ENCODE measurements at regions not wholly inside any gene's neighbourhood (a gene's known extent, or its start where the extent isn't known, plus 50 kb on each side); places are given as distances from the start of the nearest gene placed in this dataset.
"Not testable (repeated sequence)": the region's sequence is repeated elsewhere in the genome, so short reads cannot be mapped to it uniquely, and the experiment has no call there.

DNA sequence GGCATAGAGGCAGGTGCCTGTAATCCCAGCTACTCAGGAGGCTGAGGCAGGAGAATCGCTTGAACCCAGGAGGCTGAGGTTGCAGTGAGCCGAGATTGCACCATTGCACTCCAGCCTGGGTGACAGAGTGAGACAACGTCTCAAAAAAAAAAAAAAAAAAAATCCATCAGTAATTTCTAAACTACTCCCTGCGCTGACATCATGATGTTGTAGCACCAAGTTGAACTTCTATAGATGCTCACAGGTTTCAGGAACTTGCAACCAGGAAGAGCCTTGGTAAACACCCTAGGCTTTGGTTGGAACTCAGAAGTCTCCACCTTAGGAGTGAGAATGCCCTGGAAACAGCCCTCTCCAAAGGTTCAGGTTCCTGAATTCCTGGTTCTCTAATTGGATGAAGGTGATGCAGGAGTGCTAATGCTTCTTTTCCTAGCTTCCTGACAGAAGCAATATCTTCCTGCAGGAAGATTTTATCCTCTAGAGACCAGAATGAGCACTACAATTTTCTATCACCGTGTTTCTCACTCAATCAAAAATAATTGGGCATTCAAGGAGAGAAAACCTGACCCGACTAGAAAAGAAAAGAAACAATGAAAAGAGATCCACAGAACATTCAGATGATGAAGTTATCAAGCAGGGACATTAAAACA, 469.6 kb downstream of the GADD45G start:
- H3K27ac ChIP-seq (ENCODE audit: low read depth, low read length, poor library complexity, severe bottlenecking): no peak overlapping the region
- no peak for TF ChIP-seq EZH2 (IDR thresholded peaks at IDR 0.05; ENCODE audit: borderline replicate concordance, low read length)
- TF ChIP-seq, protein P1, sequence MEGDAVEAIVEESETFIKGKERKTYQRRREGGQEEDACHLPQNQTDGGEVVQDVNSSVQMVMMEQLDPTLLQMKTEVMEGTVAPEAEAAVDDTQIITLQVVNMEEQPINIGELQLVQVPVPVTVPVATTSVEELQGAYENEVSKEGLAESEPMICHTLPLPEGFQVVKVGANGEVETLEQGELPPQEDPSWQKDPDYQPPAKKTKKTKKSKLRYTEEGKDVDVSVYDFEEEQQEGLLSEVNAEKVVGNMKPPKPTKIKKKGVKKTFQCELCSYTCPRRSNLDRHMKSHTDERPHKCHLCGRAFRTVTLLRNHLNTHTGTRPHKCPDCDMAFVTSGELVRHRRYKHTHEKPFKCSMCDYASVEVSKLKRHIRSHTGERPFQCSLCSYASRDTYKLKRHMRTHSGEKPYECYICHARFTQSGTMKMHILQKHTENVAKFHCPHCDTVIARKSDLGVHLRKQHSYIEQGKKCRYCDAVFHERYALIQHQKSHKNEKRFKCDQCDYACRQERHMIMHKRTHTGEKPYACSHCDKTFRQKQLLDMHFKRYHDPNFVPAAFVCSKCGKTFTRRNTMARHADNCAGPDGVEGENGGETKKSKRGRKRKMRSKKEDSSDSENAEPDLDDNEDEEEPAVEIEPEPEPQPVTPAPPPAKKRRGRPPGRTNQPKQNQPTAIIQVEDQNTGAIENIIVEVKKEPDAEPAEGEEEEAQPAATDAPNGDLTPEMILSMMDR (IDR thresholded peaks at IDR 0.05; ENCODE audit: low read length): no peak

DNA sequence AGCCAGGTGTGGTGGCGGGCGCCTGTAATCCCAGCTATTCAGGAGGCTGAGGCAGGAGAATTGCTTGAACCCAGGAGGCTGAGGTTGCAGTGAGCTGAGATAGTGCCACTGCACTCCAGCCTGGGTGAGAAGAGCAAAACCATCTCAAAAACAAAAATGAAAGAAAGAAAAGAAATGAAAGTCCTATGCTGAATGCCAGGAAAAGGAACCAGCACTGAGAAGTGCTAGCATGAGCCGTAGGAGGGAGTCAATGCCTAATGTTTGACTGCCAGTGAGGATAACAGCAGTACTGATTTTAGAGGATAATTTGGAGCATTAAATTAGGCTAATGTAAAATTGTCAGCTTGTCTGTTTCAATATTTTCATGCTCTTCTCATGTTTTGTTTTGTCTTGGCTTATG, 472.8 kb downstream of the GADD45G start:
- H3K27ac ChIP-seq (ENCODE audit: low read depth, low read length, poor library complexity, severe bottlenecking); H3K4me3 ChIP-seq (ENCODE audit: low read depth, low read length, poor library complexity, severe bottlenecking); H3K9me2 ChIP-seq (ENCODE audit: low read depth, low read length); H3K4me1 ChIP-seq (ENCODE audit: insufficient read depth, low read length, severe bottlenecking); H3F3A ChIP-seq (ENCODE audit: insufficient read depth, low read length); H4K20me1 ChIP-seq (ENCODE audit: insufficient read depth, low read length); H3K79me2 ChIP-seq (ENCODE audit: insufficient read depth, low read length); H2AFZ ChIP-seq (ENCODE audit: low read length); H3K9ac ChIP-seq (ENCODE audit: low read length); H3K4me2 ChIP-seq (ENCODE audit: low read length); H3K9me3 ChIP-seq (ENCODE audit: low read length); H3K36me3 ChIP-seq (ENCODE audit: insufficient read depth, low read length); H3K27me3 ChIP-seq (ENCODE audit: insufficient read depth, low read length): not testable (repeated sequence)

More for the DNA sequence above, 469.6 kb downstream of the GADD45G start:
- Histone ChIP-seq H3K27me3 (ENCODE audit: insufficient read depth, low read length) (0 out of 2 replicates have a peak, but pooled peaks cover 3% of the 10 kb centered on the region), H3K36me3 (ENCODE audit: insufficient read depth, low read length) (no peaks in the 10 kb centered on the region), H4K20me1 (ENCODE audit: insufficient read depth, low read length) (no peaks in the 10 kb centered on the region), H3K4me1 (ENCODE audit: insufficient read depth, low read length, severe bottlenecking) (no peaks in the 10 kb centered on the region), H3K4me3 (ENCODE audit: low read depth, low read length, poor library complexity, severe bottlenecking) (no peak overlapping the region), H2AFZ (ENCODE audit: low read length) (no peak overlapping the region), H3K79me2 (ENCODE audit: insufficient read depth, low read length) (no peaks in the 10 kb centered on the region), H3K9ac (ENCODE audit: low read length) (no peak overlapping the region), H3K9me3 (ENCODE audit: low read length) (no peaks in the 10 kb centered on the region), H3K4me2 (ENCODE audit: low read length) (no peak overlapping the region), H3F3A (ENCODE audit: insufficient read depth, low read length) (no peaks in the 10 kb centered on the region), H3K9me2 (ENCODE audit: low read depth, low read length) (no peaks in the 10 kb centered on the region)

DNA sequence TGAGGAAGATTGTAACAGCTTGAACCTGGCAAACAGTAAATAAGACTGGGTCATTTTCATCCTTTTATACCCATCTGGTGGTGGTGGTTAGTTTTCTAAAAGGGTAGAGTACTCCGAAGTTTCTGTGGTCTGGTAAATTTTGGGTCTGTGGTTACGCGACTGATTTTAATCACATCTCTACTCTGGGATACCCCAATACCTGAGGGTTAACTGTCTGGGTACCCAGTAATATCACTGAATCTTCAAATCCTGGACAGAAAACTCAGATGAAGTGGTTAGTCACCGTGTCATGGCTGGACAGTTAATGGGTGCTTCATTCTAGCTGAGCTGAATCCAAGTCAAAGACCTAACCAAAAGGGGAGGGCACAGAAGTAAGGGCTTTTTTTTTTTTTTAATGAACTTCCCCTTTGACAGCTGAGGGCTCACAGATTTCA, 474.2 kb downstream of the GADD45G start:
- no peak overlapping the region for H3K9ac ChIP-seq (ENCODE audit: low read length)
- no peaks in the 10 kb centered on the region for H3K79me2 ChIP-seq (ENCODE audit: insufficient read depth, low read length)
- no peaks in the 10 kb centered on the region for H3K9me3 ChIP-seq (ENCODE audit: low read length)
- no peaks in the 10 kb centered on the region for H3F3A ChIP-seq (ENCODE audit: insufficient read depth, low read length)
- H3K9me2 ChIP-seq (ENCODE audit: low read depth, low read length): no peaks in the 10 kb centered on the region
- no peaks in the 10 kb centered on the region for H3K4me1 ChIP-seq (ENCODE audit: insufficient read depth, low read length, severe bottlenecking)
- no peak overlapping the region for H3K4me2 ChIP-seq (ENCODE audit: low read length)
- no peak overlapping the region for H3K27ac ChIP-seq (ENCODE audit: low read depth, low read length, poor library complexity, severe bottlenecking)
- no peak overlapping the region for H3K4me3 ChIP-seq (ENCODE audit: low read depth, low read length, poor library complexity, severe bottlenecking)
- no peaks in the 10 kb centered on the region for H3K27me3 ChIP-seq (ENCODE audit: insufficient read depth, low read length)
- TF ChIP-seq, protein P1 (IDR thresholded peaks at IDR 0.05; ENCODE audit: low read length): no peak
- TF ChIP-seq EZH2 (IDR thresholded peaks at IDR 0.05; ENCODE audit: borderline replicate concordance, low read length): no peak
- H2AFZ ChIP-seq (ENCODE audit: low read length): no peak overlapping the region
- H4K20me1 ChIP-seq (ENCODE audit: insufficient read depth, low read length): no peaks in the 10 kb centered on the region
- no peaks in the 10 kb centered on the region for H3K36me3 ChIP-seq (ENCODE audit: insufficient read depth, low read length)

DNA sequence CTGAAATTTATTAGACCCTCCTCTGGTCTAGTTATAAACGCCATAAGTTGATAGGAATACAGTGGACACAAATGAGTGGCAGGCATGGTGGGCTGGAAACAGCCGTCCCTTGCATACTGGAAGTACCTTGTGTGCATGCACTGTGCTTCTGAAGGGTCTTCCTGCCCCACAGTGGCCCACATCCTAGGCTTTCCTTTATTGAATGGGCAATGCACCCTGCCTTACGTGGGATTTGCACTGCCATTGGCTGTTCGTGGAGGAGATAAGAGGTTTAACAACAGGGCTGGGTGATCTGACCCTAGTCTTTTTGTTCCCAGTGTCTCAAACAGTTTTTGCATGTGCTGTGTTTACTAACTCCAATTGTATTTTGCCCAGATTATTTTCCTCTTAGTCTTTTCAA, 480.8 kb downstream of the GADD45G start:
- Histone ChIP-seq H2AFZ (ENCODE audit: low read length) (no peak overlapping the region), H3K27ac (ENCODE audit: low read depth, low read length, poor library complexity, severe bottlenecking) (no peak overlapping the region)

More for the DNA sequence above, 480.8 kb downstream of the GADD45G start:
- TF ChIP-seq EZH2 (IDR thresholded peaks at IDR 0.05; ENCODE audit: borderline replicate concordance, low read length): no peak
- TF ChIP-seq, protein P1 (IDR thresholded peaks at IDR 0.05; ENCODE audit: low read length): no peak
- H3K9me3 ChIP-seq (ENCODE audit: low read length): no peaks in the 10 kb centered on the region
- H3K79me2 ChIP-seq (ENCODE audit: insufficient read depth, low read length): no peaks in the 10 kb centered on the region
- no peaks in the 10 kb centered on the region for H3K27me3 ChIP-seq (ENCODE audit: insufficient read depth, low read length)
- H4K20me1 ChIP-seq (ENCODE audit: insufficient read depth, low read length): no peaks in the 10 kb centered on the region
- no peak overlapping the region for H3K9ac ChIP-seq (ENCODE audit: low read length)
- H3K9me2 ChIP-seq (ENCODE audit: low read depth, low read length): no peaks in the 10 kb centered on the region
- H3K4me3 ChIP-seq (ENCODE audit: low read depth, low read length, poor library complexity, severe bottlenecking): no peak overlapping the region
- no peak overlapping the region for H3K4me2 ChIP-seq (ENCODE audit: low read length)
- no peaks in the 10 kb centered on the region for H3F3A ChIP-seq (ENCODE audit: insufficient read depth, low read length)
- no peaks in the 10 kb centered on the region for H3K36me3 ChIP-seq (ENCODE audit: insufficient read depth, low read length)
- no peaks in the 10 kb centered on the region for H3K4me1 ChIP-seq (ENCODE audit: insufficient read depth, low read length, severe bottlenecking)

Measured in OCI-LY1 (cell line).